OCI-LY7 (cell line): ENCODE measurements at regions not wholly inside any gene's neighbourhood (a gene's known extent, or its start where the extent isn't known, plus 50 kb on each side); places are given as distances from the start of the nearest gene placed in this dataset.

Source experiments
- EZH2phosphoT487 ChIP-seq: fragments of 200-600 bp; sonication (generic); IDR thresholded peaks from 2 replicates; pipeline ENCODE4 v1.6.1; 2018; ENCODE audit warnings: low read depth, borderline replicate concordance, mild to moderate bottlenecking, mixed run types, antibody characterized with exemption, low read length, moderate library complexity, mixed read lengths
- TF ChIP-seq, protein P1 (sequence below): fragments of 200-600 bp; sonication (generic); conservative IDR thresholded peaks from 2 replicates; pipeline ENCODE4 v1.5.1; 2014; ENCODE audit warnings: mild to moderate bottlenecking, antibody characterized with exemption, low read length, moderate library complexity, mixed read lengths

DNA sequence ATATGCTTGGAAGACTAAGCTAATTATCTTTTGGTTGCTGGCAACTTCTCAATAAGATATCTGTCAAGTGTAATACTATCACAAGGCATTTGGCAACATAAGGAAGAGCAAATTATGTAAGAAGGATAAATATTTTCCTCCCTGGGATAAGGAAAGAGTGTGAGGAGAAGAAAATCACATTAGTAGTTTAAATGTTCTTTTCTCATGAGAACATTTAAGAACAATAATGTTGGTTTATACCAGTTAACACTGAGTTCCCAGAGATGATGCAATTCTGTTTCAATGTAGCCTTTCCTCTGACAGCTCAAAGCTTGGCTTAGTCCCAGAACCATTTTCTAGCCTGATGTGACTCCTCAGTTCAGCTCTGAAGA is 66.1 kb upstream of the NPHP3 start:
- TF ChIP-seq EZH2phosphoT487 = no peak
- TF ChIP-seq, protein P1, sequence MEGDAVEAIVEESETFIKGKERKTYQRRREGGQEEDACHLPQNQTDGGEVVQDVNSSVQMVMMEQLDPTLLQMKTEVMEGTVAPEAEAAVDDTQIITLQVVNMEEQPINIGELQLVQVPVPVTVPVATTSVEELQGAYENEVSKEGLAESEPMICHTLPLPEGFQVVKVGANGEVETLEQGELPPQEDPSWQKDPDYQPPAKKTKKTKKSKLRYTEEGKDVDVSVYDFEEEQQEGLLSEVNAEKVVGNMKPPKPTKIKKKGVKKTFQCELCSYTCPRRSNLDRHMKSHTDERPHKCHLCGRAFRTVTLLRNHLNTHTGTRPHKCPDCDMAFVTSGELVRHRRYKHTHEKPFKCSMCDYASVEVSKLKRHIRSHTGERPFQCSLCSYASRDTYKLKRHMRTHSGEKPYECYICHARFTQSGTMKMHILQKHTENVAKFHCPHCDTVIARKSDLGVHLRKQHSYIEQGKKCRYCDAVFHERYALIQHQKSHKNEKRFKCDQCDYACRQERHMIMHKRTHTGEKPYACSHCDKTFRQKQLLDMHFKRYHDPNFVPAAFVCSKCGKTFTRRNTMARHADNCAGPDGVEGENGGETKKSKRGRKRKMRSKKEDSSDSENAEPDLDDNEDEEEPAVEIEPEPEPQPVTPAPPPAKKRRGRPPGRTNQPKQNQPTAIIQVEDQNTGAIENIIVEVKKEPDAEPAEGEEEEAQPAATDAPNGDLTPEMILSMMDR = no peak
